Right cardiac atrium (tissue), 5 donors: ENCODE measurements at regions not wholly inside any gene's neighbourhood (a gene's known extent, or its start where the extent isn't known, plus 50 kb on each side); places are given as distances from the start of the nearest gene placed in this dataset.

Experiments used
- ATAC-seq, 2 donors: fragments of 200-7000 bp; cut with Tn5 transposase; one replicate each; pipeline versions ENCODE4 v1.8.0 to v1.9.1; 2020; ENCODE audit warnings: moderate library complexity in 2 of 2, mild to moderate bottlenecking in 1 of 2
- DNase-seq, 3 donors: peaks; one replicate each; pipeline ENCODE4 v3.0.0-alpha.2; 2020
- H3K27ac ChIP-seq: one replicate; pipeline ENCODE4 v1.5.1; 2013; ENCODE audit warnings: mild to moderate bottlenecking, low read length, control low read depth, moderate library complexity
- H3K27me3 ChIP-seq: one replicate; pipeline ENCODE4 v1.6.1; 2013; ENCODE audit not compliant: control insufficient read depth, insufficient read depth
- H3K4me1 ChIP-seq: one replicate; pipeline ENCODE4 v1.6.1; 2013; ENCODE audit warnings: low read length; ENCODE audit not compliant: control insufficient read depth, insufficient read depth
- H3K4me3 ChIP-seq: one replicate; pipeline ENCODE4 v1.5.1; 2013; ENCODE audit warnings: low read length, control low read depth
- H3K9me3 ChIP-seq: one replicate; pipeline ENCODE4 v1.6.1; 2013; ENCODE audit warnings: low read length; ENCODE audit not compliant: control insufficient read depth
- WGBS: extraction: QIAGEN DNeasy Blood & Tissue Kit; methylation state at CpG from one replicate; pipeline ENCODE4 v1.1.7; 2013; 5-methylcytosine and 5-hydroxymethylcytosine counted together
- intact Hi-C, 4 donors: fragments of 100-400 bp; cut with DNase I; formaldehyde crosslinking; loops; one replicate each; pipeline versions ENCODE4 v1.11.0 to v1.14.0; 2022 to 2023
- donor health status: healthy with polysubstance abuse.
- donor health status: DM: no; HTN: yes; CAD: no.
- donor health status: DM: no; HTN: no; CAD: no.
- donor health status: DM: no; HTN: yes; CAD: no; lungs with severe emphysema.
- donor health status: DM: yes; HTN: yes; CAD: no.

GRCh38 chr3:191781044-191781443, 320.1 kb downstream of the PYDC2 start:
- DNase-seq (no peak), ATAC-seq (no peak)
- Histone ChIP-seq H3K27me3 (no peaks in the 10 kb centered on the region), H3K4me1 (no peaks in the 10 kb centered on the region), H3K9me3 (no peaks in the 10 kb centered on the region), H3K4me3 (no peak overlapping the region), H3K27ac (no peak overlapping the region)
- intact Hi-C loops = no loop called here
- WGBS = 74% methylated on average over 4 of the region's 4 CpGs

DNA sequence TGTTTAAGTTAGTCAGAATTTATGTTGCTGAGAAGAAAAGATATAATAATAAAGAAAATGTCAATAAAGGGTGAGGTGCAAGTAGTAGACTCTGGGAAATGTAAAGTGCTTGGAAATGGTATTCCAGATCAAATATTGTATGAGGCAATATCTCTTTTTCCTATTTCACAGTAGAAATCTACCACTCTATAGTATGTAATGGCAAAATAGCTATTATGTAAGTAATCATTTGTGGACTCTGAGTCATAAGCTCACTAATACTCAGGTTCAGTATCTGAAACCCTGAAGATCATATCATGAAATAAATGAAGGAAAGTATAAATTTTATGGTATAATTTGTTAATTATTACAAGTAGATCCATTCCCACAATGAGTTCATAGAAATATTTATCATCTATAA, 322.1 kb downstream of the PYDC2 start:
- Histone ChIP-seq H3K9me3 (no peaks in the 10 kb centered on the region), H3K4me3 (no peak overlapping the region), H3K27me3 (no peaks in the 10 kb centered on the region), H3K27ac (no peak overlapping the region), H3K4me1 (no peaks in the 10 kb centered on the region)
- intact Hi-C loops = no loop called here
- ATAC-seq (no peak), DNase-seq (no peak)

GRCh38 chr3:191790934-191791333, 330.0 kb downstream of the PYDC2 start:
- ATAC-seq = no peak
- WGBS = 89% methylated on average over 1 of the region's 1 CpG
- H3K9me3 ChIP-seq = no peaks in the 10 kb centered on the region
- H3K27me3 ChIP-seq = no peaks in the 10 kb centered on the region
- H3K27ac ChIP-seq = no peak overlapping the region
- intact Hi-C loops = no loop called here
- no peak for DNase-seq
- no peaks in the 10 kb centered on the region for H3K4me1 ChIP-seq
- no peak overlapping the region for H3K4me3 ChIP-seq

GRCh38 chr3:191792580-191792979, 331.6 kb downstream of the PYDC2 start:
- Histone ChIP-seq H3K9me3 (no peaks in the 10 kb centered on the region), H3K4me3 (no peak overlapping the region), H3K27me3 (no peaks in the 10 kb centered on the region), H3K27ac (no peak overlapping the region), H3K4me1 (no peaks in the 10 kb centered on the region)
- ATAC-seq (no peak), DNase-seq (no peak)
- WGBS = 70% methylated on average over 2 of the region's 2 CpGs
- intact Hi-C loops = no loop called here

DNA sequence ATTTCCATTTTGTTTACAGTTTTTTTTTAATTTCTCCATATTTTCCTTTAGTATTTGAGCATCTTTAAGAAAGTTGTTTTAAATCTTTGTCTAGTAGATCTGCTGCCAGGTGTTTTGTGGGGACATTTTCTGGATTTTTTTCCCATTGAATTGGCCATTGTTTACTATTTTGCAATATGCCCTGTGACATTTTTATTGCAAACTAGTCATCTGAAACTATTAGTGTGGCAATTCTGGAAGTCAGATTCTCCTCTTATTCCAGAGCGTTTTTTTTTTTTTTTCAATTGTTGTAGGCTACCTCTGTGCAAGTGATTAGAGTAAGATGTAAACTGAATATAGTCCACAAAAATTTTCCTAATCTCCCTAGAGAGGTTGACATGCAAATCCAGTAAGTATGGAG, 334.2 kb downstream of the PYDC2 start:
- H3K27ac ChIP-seq = no peak overlapping the region
- H3K4me1 ChIP-seq = no peaks in the 10 kb centered on the region
- intact Hi-C loops = no loop called here
- ATAC-seq (no peak), DNase-seq (no peak)
- no peaks in the 10 kb centered on the region for H3K9me3 ChIP-seq
- no peak overlapping the region for H3K4me3 ChIP-seq
- WGBS = 75% methylated on average over 1 of the region's 1 CpG
- H3K27me3 ChIP-seq = no peaks in the 10 kb centered on the region

DNA sequence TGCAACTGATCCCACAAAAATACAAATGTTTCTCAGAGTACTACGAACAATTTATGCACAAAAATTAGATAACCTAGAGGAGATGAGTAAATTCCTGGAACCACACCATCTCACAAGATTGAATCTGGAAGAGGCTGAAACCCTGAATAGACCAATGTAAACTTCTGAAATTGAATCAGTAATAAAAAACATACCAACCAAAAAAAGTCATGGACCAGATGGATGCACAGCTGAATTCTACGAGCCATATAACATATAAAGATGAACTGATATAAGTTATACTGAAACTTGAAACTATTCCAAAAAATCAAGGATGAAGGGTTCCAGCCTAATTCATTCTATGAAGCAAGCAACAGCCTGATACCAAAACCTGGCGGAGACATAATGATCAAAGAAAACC, 336.3 kb downstream of the PYDC2 start:
- intact Hi-C loops = no loop called here
- WGBS = 85% methylated on average over 3 of the region's 3 CpGs
- DNase-seq (no peak), ATAC-seq (no peak)
- Histone ChIP-seq H3K9me3 (peaks cover 3% of the 10 kb centered on the region), H3K27ac (no peak overlapping the region), H3K4me1 (no peaks in the 10 kb centered on the region), H3K27me3 (no peaks in the 10 kb centered on the region), H3K4me3 (no peak overlapping the region)

- H3K4me1 ChIP-seq = no peaks in the 10 kb centered on the region
- 78% methylated on average over 3 of the region's 3 CpGs for WGBS
- intact Hi-C loops = no loop called here
- H3K4me3 ChIP-seq = no peak overlapping the region
- H3K27me3 ChIP-seq = no peaks in the 10 kb centered on the region
- peaks cover 3% of the 10 kb centered on the region for H3K9me3 ChIP-seq
- H3K27ac ChIP-seq = no peak overlapping the region
- DNase-seq (no peak), ATAC-seq (no peak)
These were observed 341.7 kb downstream of the PYDC2 start for GRCh38 chr3:191802671-191803070.

GRCh38 chr3:191804935-191805334, 344.0 kb downstream of the PYDC2 start:
- H3K4me3 ChIP-seq = no peak overlapping the region
- H3K9me3 ChIP-seq = peaks cover 3% of the 10 kb centered on the region
- H3K27me3 ChIP-seq = no peaks in the 10 kb centered on the region
- intact Hi-C loops = no loop called here
- H3K27ac ChIP-seq = no peak overlapping the region
- no peaks in the 10 kb centered on the region for H3K4me1 ChIP-seq
- DNase-seq (no peak), ATAC-seq (no peak)
- WGBS = 51% methylated on average over 1 of the region's 1 CpG

DNA sequence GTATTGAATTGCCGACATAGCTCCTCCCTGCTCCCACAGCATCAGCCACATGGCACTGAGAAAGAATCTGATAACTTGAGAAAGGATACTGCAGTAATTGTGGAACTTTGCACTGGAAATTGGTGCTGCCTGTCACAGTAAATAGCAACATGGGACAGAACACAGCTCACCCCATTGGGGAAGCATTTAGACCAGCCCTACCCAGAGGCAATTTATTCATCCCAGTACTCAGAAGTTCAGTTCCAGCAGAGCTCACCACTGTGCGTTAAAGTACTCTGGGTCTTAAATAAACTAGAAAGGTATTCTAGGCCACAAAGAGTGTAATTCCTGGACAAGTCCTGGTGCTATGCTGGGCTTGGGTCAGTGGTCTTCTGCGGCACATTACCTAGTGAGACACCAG, 347.1 kb downstream of the PYDC2 start:
- DNase-seq = no peak
- WGBS = 94% methylated on average over 3 of the region's 3 CpGs

GRCh38 chr3:191809326-191809949, 348.5 kb downstream of the PYDC2 start:
- intact Hi-C loops = no loop called here
- H3K4me1 ChIP-seq = no peaks in the 10 kb centered on the region
- WGBS = 98% methylated on average over 1 of the region's 1 CpG

More for the DNA sequence above, 347.1 kb downstream of the PYDC2 start:
- no peaks in the 10 kb centered on the region for H3K27me3 ChIP-seq
- intact Hi-C loops = no loop called here
- no peak overlapping the region for H3K4me3 ChIP-seq
- H3K9me3 ChIP-seq = no peaks in the 10 kb centered on the region
- ATAC-seq = no peak
- no peaks in the 10 kb centered on the region for H3K4me1 ChIP-seq
- H3K27ac ChIP-seq = no peak overlapping the region

GRCh38 chr3:191813245-191813644, 352.3 kb downstream of the PYDC2 start:
- H3K4me1 ChIP-seq = no peaks in the 10 kb centered on the region
- H3K4me3 ChIP-seq = no peak overlapping the region
- no peaks in the 10 kb centered on the region for H3K9me3 ChIP-seq
- no peaks in the 10 kb centered on the region for H3K27me3 ChIP-seq
- ATAC-seq = no peak
- no peak overlapping the region for H3K27ac ChIP-seq
- intact Hi-C loops = no loop called here
- DNase-seq = no peak

More at GRCh38 chr3:191809326-191809949, 348.5 kb downstream of the PYDC2 start:
- ATAC-seq (no peak), DNase-seq (no peak)
- H3K27me3 ChIP-seq = no peaks in the 10 kb centered on the region
- H3K9me3 ChIP-seq = no peaks in the 10 kb centered on the region
- H3K27ac ChIP-seq = no peak overlapping the region
- H3K4me3 ChIP-seq = no peak overlapping the region

DNA sequence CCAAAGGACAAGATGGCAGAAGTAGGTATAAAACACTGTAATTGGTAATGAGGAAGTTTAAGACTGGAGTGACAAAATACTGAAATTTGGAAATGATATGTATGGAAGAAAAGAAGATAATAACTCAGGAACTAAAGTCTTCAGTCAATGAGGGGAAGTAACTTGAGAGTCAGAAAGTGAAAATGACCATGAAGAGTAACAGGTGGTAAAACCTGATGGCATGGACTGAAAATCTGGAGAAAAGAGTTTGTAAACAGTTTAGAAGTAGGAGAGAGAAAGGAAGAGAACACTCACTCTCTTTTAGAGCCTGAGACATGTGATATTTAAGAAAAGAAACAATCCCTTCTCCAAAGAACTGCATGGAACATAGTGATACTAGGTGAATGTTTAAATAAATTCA, 387.9 kb downstream of the PYDC2 start:
- no peaks in the 10 kb centered on the region for H3K27me3 ChIP-seq
- intact Hi-C loops = no loop called here
- DNase-seq (no peak), ATAC-seq (no peak)
- H3K9me3 ChIP-seq = no peaks in the 10 kb centered on the region
- no peak overlapping the region for H3K27ac ChIP-seq
- no peak overlapping the region for H3K4me3 ChIP-seq
- no peaks in the 10 kb centered on the region for H3K4me1 ChIP-seq
